Stimulated activated CD4-positive, alpha-beta T cell treated with anti-CD3 and anti-CD28 coated beads, Interleukin-12 subunit alpha, Interleukin-12 subunit beta, amount 100 ng/mL, for 48 hours (primary cell): ENCODE measurements at regions not wholly inside any gene's neighbourhood (a gene's known extent, or its start where the extent isn't known, plus 50 kb on each side); places are given as distances from the start of the nearest gene placed in this dataset.

Experiments used
- DNase-seq, 3 donors: peaks; one replicate each; pipeline ENCODE4 v3.0.0-alpha.2; 2020; ENCODE audit warnings: low read depth in 2 of 3, low spot score in 1 of 3

GRCh38 chr6:18752278-18753068 is 365.3 kb downstream of the RNF144B start:
- DNase-seq: no peak

GRCh38 chr6:18753076-18753475 is 365.9 kb downstream of the RNF144B start:
- DNase-seq: no peak

- DNase-seq: no peak
Measured at GRCh38 chr6:18763086-18763485, 375.9 kb downstream of the RNF144B start.

GRCh38 chr6:18784794-18785193 is 397.6 kb downstream of the RNF144B start:
- no peak for DNase-seq

GRCh38 chr6:18785810-18786490 is 398.8 kb downstream of the RNF144B start:
- DNase-seq: no peak

GRCh38 chr6:18792866-18793265 is 405.7 kb downstream of the RNF144B start:
- no peak for DNase-seq

- no peak for DNase-seq
Measured at GRCh38 chr6:18795726-18796125, 408.6 kb downstream of the RNF144B start.

GRCh38 chr6:18820725-18821124 is 433.6 kb downstream of the RNF144B start:
- DNase-seq: no peak

- DNase-seq: peak; percentile 13 to 38 (median 29)
Measured at GRCh38 chr6:18823782-18824386, 436.7 kb downstream of the RNF144B start.

- DNase-seq: no peak
Measured at GRCh38 chr6:18829272-18829870, 442.2 kb downstream of the RNF144B start.

- DNase-seq: no peak
Measured at GRCh38 chr6:18835976-18836375, 448.8 kb downstream of the RNF144B start.

GRCh38 chr6:18837013-18837412 is 449.9 kb downstream of the RNF144B start:
- DNase-seq: no peak

GRCh38 chr6:18842534-18842933 is 455.4 kb downstream of the RNF144B start:
- DNase-seq: no peak

GRCh38 chr6:18845896-18846295 is 458.7 kb downstream of the RNF144B start:
- no peak for DNase-seq

GRCh38 chr6:18846327-18846726 is 459.2 kb downstream of the RNF144B start:
- DNase-seq: no peak

- DNase-seq: no peak
Measured at GRCh38 chr6:18861204-18861603, 474.1 kb downstream of the RNF144B start.

- no peak for DNase-seq
Measured at GRCh38 chr6:18883268-18883667, 496.1 kb downstream of the RNF144B start.

- no peak for DNase-seq
Measured at GRCh38 chr6:18883851-18884250, 496.7 kb downstream of the RNF144B start.

- no peak for DNase-seq
Measured at GRCh38 chr6:18893540-18894269, 506.6 kb downstream of the RNF144B start.

GRCh38 chr6:18897350-18897749 is 510.2 kb downstream of the RNF144B start:
- DNase-seq: no peak

- no peak for DNase-seq
Measured at GRCh38 chr6:18904681-18905080, 517.5 kb downstream of the RNF144B start.
